ENCODE measurements at regions not wholly inside any gene's neighbourhood (a gene's known extent, or its start where the extent isn't known, plus 50 kb on each side); places are given as distances from the start of the nearest gene placed in this dataset.

DNA sequence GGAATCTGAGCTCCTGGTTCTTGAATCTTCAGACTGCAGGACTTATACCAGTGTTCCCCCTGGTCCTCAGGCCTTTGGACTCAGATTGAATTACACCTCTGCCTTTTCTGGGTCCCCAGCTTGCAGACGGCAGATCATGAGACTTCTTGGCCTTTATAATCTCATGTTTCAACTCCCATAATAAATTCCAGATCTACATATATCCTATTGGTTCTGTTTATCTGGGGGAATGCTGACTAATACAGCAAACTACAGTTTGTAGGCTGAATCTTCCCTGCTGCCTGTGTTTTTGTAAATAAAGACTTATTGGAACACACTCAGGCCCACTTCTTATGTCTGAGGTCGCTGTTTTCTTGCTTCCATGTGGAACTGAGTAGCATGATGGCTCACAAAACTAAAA is 184.7 kb downstream of the HDGFL1 start:
- no peaks in the 10 kb centered on the region for H4K20me1 ChIP-seq (ENCODE audit: control insufficient read depth, extremely low read depth, insufficient read depth, low read length)
- H3K36me3 ChIP-seq (ENCODE audit: control insufficient read depth, insufficient read depth, low read length), result no peaks in the 10 kb centered on the region
- DNase-seq (ENCODE audit: low read depth in 2 of 2), result peak; percentile 53 to 67
- no peak overlapping the region for H3K9ac ChIP-seq (ENCODE audit: insufficient read depth, low read length)
- no peaks in the 10 kb centered on the region for H3K4me1 ChIP-seq (ENCODE audit: control insufficient read depth, extremely low read depth, insufficient read depth, low read length)
- H3K9me3 ChIP-seq (ENCODE audit: control insufficient read depth, insufficient read depth, low read depth, low read length), result no peaks in the 10 kb centered on the region
- H3K27ac ChIP-seq (ENCODE audit: insufficient read depth, low read length), result no peak overlapping the region
- no peak overlapping the region for H3K4me2 ChIP-seq (ENCODE audit: extremely low read depth, insufficient read depth, low read length)
- no peak overlapping the region for H2AFZ ChIP-seq (ENCODE audit: low read length)
- TF ChIP-seq CTCF (conservative IDR thresholded peaks at IDR 0.05 in 1 of 2, IDR thresholded peaks at IDR 0.05 in 1 of 2; ENCODE audit: low read depth in 1 of 2, low read length in 2 of 2) (no peak), EZH2 (IDR thresholded peaks at IDR 0.05; ENCODE audit: low read length, missing control alignments) (no peak)
- no peaks in the 10 kb centered on the region for H3K27me3 ChIP-seq (ENCODE audit: control insufficient read depth, insufficient read depth, low read length)
- H3K79me2 ChIP-seq (ENCODE audit: control insufficient read depth, insufficient read depth, low read length), result no peaks in the 10 kb centered on the region
- no peak overlapping the region for H3K4me3 ChIP-seq (replicated peaks in 1 of 4; ENCODE audit: control extremely low read depth in 1 of 4, insufficient read depth in 1 of 4, low read depth in 3 of 4, low read length in 4 of 4)

GRCh38 chr6:22755605-22756004 is 186.2 kb downstream of the HDGFL1 start:
- H3K4me3 ChIP-seq (replicated peaks in 1 of 4; ENCODE audit: control extremely low read depth in 1 of 4, insufficient read depth in 1 of 4, low read depth in 3 of 4, low read length in 4 of 4), result no peak overlapping the region
- DNase-seq (ENCODE audit: low read depth in 2 of 2), result no peak
- no peak overlapping the region for H3K9ac ChIP-seq (ENCODE audit: insufficient read depth, low read length)
- H3K79me2 ChIP-seq (ENCODE audit: control insufficient read depth, insufficient read depth, low read length), result no peaks in the 10 kb centered on the region
- no peaks in the 10 kb centered on the region for H3K4me1 ChIP-seq (ENCODE audit: control insufficient read depth, extremely low read depth, insufficient read depth, low read length)
- H2AFZ ChIP-seq (ENCODE audit: low read length), result no peak overlapping the region
- TF ChIP-seq EZH2 (IDR thresholded peaks at IDR 0.05; ENCODE audit: low read length, missing control alignments) (no peak), CTCF (conservative IDR thresholded peaks at IDR 0.05 in 1 of 2, IDR thresholded peaks at IDR 0.05 in 1 of 2; ENCODE audit: low read depth in 1 of 2, low read length in 2 of 2) (no peak)
- H3K9me3 ChIP-seq (ENCODE audit: control insufficient read depth, insufficient read depth, low read depth, low read length), result no peaks in the 10 kb centered on the region
- H3K27me3 ChIP-seq (ENCODE audit: control insufficient read depth, insufficient read depth, low read length), result no peaks in the 10 kb centered on the region
- no peaks in the 10 kb centered on the region for H3K36me3 ChIP-seq (ENCODE audit: control insufficient read depth, insufficient read depth, low read length)
- H3K4me2 ChIP-seq (ENCODE audit: extremely low read depth, insufficient read depth, low read length), result no peak overlapping the region
- no peak overlapping the region for H3K27ac ChIP-seq (ENCODE audit: insufficient read depth, low read length)
- no peaks in the 10 kb centered on the region for H4K20me1 ChIP-seq (ENCODE audit: control insufficient read depth, extremely low read depth, insufficient read depth, low read length)

- TF ChIP-seq CTCF (conservative IDR thresholded peaks at IDR 0.05 in 1 of 2, IDR thresholded peaks at IDR 0.05 in 1 of 2; ENCODE audit: low read depth in 1 of 2, low read length in 2 of 2), result no peak
- H3K4me1 ChIP-seq (ENCODE audit: control insufficient read depth, extremely low read depth, insufficient read depth, low read length), result no peaks in the 10 kb centered on the region
- H3K9me3 ChIP-seq (ENCODE audit: control insufficient read depth, insufficient read depth, low read depth, low read length), result no peaks in the 10 kb centered on the region
- H3K79me2 ChIP-seq (ENCODE audit: control insufficient read depth, insufficient read depth, low read length), result no peaks in the 10 kb centered on the region
- H3K27ac ChIP-seq (ENCODE audit: insufficient read depth, low read length), result no peak overlapping the region
- H4K20me1 ChIP-seq (ENCODE audit: control insufficient read depth, extremely low read depth, insufficient read depth, low read length), result no peaks in the 10 kb centered on the region
- H3K4me2 ChIP-seq (ENCODE audit: extremely low read depth, insufficient read depth, low read length), result no peak overlapping the region
- no peak overlapping the region for H3K9ac ChIP-seq (ENCODE audit: insufficient read depth, low read length)
- peak; percentile 52 to 85 for DNase-seq (ENCODE audit: low read depth in 2 of 2)
- no peak overlapping the region for H2AFZ ChIP-seq (ENCODE audit: low read length)
- no peaks in the 10 kb centered on the region for H3K36me3 ChIP-seq (ENCODE audit: control insufficient read depth, insufficient read depth, low read length)
- H3K4me3 ChIP-seq (replicated peaks in 1 of 4; ENCODE audit: control extremely low read depth in 1 of 4, insufficient read depth in 1 of 4, low read depth in 3 of 4, low read length in 4 of 4), result no peak overlapping the region
- no peaks in the 10 kb centered on the region for H3K27me3 ChIP-seq (ENCODE audit: control insufficient read depth, insufficient read depth, low read length)
Measured at GRCh38 chr6:22756365-22756764, 187.0 kb downstream of the HDGFL1 start.
